A549 (cell line): ENCODE measurements at regions not wholly inside any gene's neighbourhood (a gene's known extent, or its start where the extent isn't known, plus 50 kb on each side); places are given as distances from the start of the nearest gene placed in this dataset.
"Not testable (repeated sequence)": the region's sequence is repeated elsewhere in the genome, so short reads cannot be mapped to it uniquely, and the experiment has no call there.

ENCODE experiments used
- ATAC-seq, 2 experiments: fragments of 200-7000 bp in 1 of 2; fragments of >200 bp in 1 of 2; cut with Nextera tagmentation in 1 of 2; cut with Tn5 transposase in 1 of 2; 3 replicates each; pipeline versions ENCODE4 v1.8.0 to v1.9.1; 2018 to 2020; ENCODE audit warnings: mild to moderate bottlenecking in 1 of 2, moderate library complexity in 1 of 2
- CTCF ChIA-PET: fragments of 300-600 bp; sonication (Branson Sonifier 250); formaldehyde crosslinking; extraction: SDS; loops from one replicate; lab custom pipeline; 2021; ENCODE audit warnings: antibody characterized with exemption, inconsistent platforms; lab: Yijun Ruan, JAX
- POLR2A ChIA-PET: fragments of 350-600 bp; formaldehyde crosslinking; extraction: SDS; loops from one replicate; lab custom pipeline; 2021; ENCODE audit warnings: antibody characterized with exemption, inconsistent platforms; lab: Yijun Ruan, JAX
- DNase-seq, 2 experiments: peaks; one replicate each; pipeline versions ENCODE4 v3.0.0 to v3.0.0-alpha.2; 2011 to 2016; ENCODE audit warnings: low read depth in 1 of 2, low spot score in 1 of 2
- FAIRE-seq: peaks from 2 replicates; lab custom pipeline; 2011; peaks lifted over from hg19 to GRCh38; lab: Jason Lieb, UNC
- H3K27ac ChIP-seq, 2 experiments: fragments of >200 bp; sonication (Bioruptor Twin); formaldehyde crosslinking; 3 replicates each; pipeline ENCODE4 v1.5.1; 2016 to 2017
- H3K4me1 ChIP-seq: fragments of >200 bp; sonication (Bioruptor Twin); formaldehyde crosslinking; 3 replicates; pipeline ENCODE4 v1.6.1; 2016
- H3K4me2 ChIP-seq: fragments of >200 bp; sonication (Bioruptor Twin); formaldehyde crosslinking; 3 replicates; pipeline ENCODE4 v1.6.1; 2016
- H3K4me3 ChIP-seq: fragments of >200 bp; sonication (Bioruptor Twin); formaldehyde crosslinking; 3 replicates; pipeline ENCODE4 v1.5.1; 2016
- H3K9me3 ChIP-seq: fragments of >200 bp; sonication (Bioruptor Twin); formaldehyde crosslinking; 3 replicates; pipeline ENCODE4 v1.6.1; 2016
- ATOH8 ChIP-seq: fragments of 250-450 bp; sonication (Bioruptor Pico); IDR thresholded peaks from 2 replicates; pipeline ENCODE4 v1.5.0; 2020; ENCODE audit warnings: low read depth, mild to moderate bottlenecking, moderate library complexity
- BCL3 ChIP-seq: fragments of >200 bp; sonication (Bioruptor Twin); formaldehyde crosslinking; IDR thresholded peaks from 3 replicates; pipeline ENCODE4 v1.6.1; 2016
- CBX2 ChIP-seq: fragments of 200-600 bp; sonication (generic); IDR thresholded peaks from 2 replicates; pipeline ENCODE4 v1.6.1; 2016; ENCODE audit warnings: low read depth, mild to moderate bottlenecking, borderline replicate concordance
- CHD2 ChIP-seq: fragments of 150-350 bp; IDR thresholded peaks from 2 replicates; pipeline ENCODE4 v1.6.1; 2014; ENCODE audit warnings: low read length; ENCODE audit not compliant: partially characterized antibody
- CTCF ChIP-seq: fragments of >200 bp; sonication (Bioruptor Twin); formaldehyde crosslinking; IDR thresholded peaks from 3 replicates; pipeline ENCODE4 v1.5.1; 2016
- E2F6 ChIP-seq: IDR thresholded peaks from 2 replicates; pipeline ENCODE4 v1.6.1; 2012; ENCODE audit warnings: low read depth, borderline replicate concordance
- EHMT2 ChIP-seq: fragments of 200-600 bp; sonication (generic); IDR thresholded peaks from 2 replicates; pipeline ENCODE4 v1.6.1; 2016; ENCODE audit warnings: antibody characterized with exemption, low read depth, mild to moderate bottlenecking, moderate library complexity
- ELK1 ChIP-seq: fragments of 150-350 bp; IDR thresholded peaks from 2 replicates; pipeline ENCODE4 v1.6.1; 2014; ENCODE audit warnings: low read depth, mild to moderate bottlenecking, low read length
- EP300 ChIP-seq, 2 experiments: fragments of >200 bp; sonication (Bioruptor Twin); formaldehyde crosslinking; IDR thresholded peaks; 2 replicates in 1 of 2; 3 replicates in 1 of 2; pipeline ENCODE4 v1.6.1; 2016 to 2017
- ESRRA ChIP-seq: fragments of 150-350 bp; IDR thresholded peaks from 2 replicates; pipeline ENCODE4 v1.6.1; 2014; ENCODE audit warnings: mild to moderate bottlenecking, low read length, borderline replicate concordance
- GATA3 ChIP-seq: IDR thresholded peaks from 2 replicates; pipeline ENCODE4 v1.6.1; 2012; ENCODE audit warnings: borderline replicate concordance
- JUNB ChIP-seq: fragments of >200 bp; sonication (Bioruptor Twin); formaldehyde crosslinking; IDR thresholded peaks from 2 replicates; pipeline ENCODE4 v1.6.1; 2016
- KDM1A ChIP-seq: fragments of 200-600 bp; sonication (generic); IDR thresholded peaks from 2 replicates; pipeline ENCODE4 v1.6.1; 2016; ENCODE audit warnings: low read depth, mild to moderate bottlenecking
- KDM5A ChIP-seq: fragments of 200-600 bp; sonication (generic); IDR thresholded peaks from 2 replicates; pipeline ENCODE4 v1.6.1; 2016; ENCODE audit warnings: antibody characterized with exemption, mild to moderate bottlenecking
- MYC ChIP-seq: IDR thresholded peaks from 2 replicates; pipeline ENCODE4 v1.6.1; 2012; ENCODE audit warnings: mild to moderate bottlenecking, inconsistent platforms, low read length, improper control_type of control experiment, borderline replicate concordance
- NPAS2 ChIP-seq: fragments of 250-450 bp; sonication (Bioruptor Pico); IDR thresholded peaks from 2 replicates; pipeline ENCODE4 v1.8.0; 2022; ENCODE audit warnings: mild to moderate bottlenecking, moderate library complexity, borderline replicate concordance
- POLR2A ChIP-seq: IDR thresholded peaks from 2 replicates; pipeline ENCODE4 v1.6.1; 2012; ENCODE audit warnings: mild to moderate bottlenecking, low read length
- POLR2AphosphoS2 ChIP-seq: conservative IDR thresholded peaks from 2 replicates; pipeline ENCODE4 v1.6.1; 2012; ENCODE audit warnings: low read length, improper control_type of control experiment, inconsistent platforms
- RAD21 ChIP-seq, 2 experiments: fragments of >200 bp in 1 of 2; sonication (Bioruptor Twin) in 1 of 2; formaldehyde crosslinking in 1 of 2; IDR thresholded peaks in 1 of 2; conservative IDR thresholded peaks in 1 of 2; 2 replicates in 1 of 2; 3 replicates in 1 of 2; pipeline ENCODE4 v1.6.1; 2012 to 2018; ENCODE audit warnings: inconsistent platforms in 1 of 2
- RARB ChIP-seq: fragments of 250-450 bp; sonication (Bioruptor Pico); IDR thresholded peaks from 2 replicates; pipeline ENCODE4 v1.8.0; 2021; ENCODE audit warnings: mild to moderate bottlenecking, moderate library complexity
- RCOR1 ChIP-seq: fragments of 150-350 bp; IDR thresholded peaks from 2 replicates; pipeline ENCODE4 v1.6.1; 2014; ENCODE audit warnings: antibody characterized with exemption, low read length, low read depth
- SMC3 ChIP-seq: fragments of >200 bp; sonication (Bioruptor Twin); formaldehyde crosslinking; IDR thresholded peaks from 3 replicates; pipeline ENCODE4 v1.6.1; 2018; ENCODE audit warnings: inconsistent platforms
- TP53 ChIP-seq: fragments of 250-450 bp; sonication (Bioruptor Pico); IDR thresholded peaks from 2 replicates; pipeline ENCODE4 v1.5.0; 2021; ENCODE audit warnings: mild to moderate bottlenecking, moderate library complexity
- USF2 ChIP-seq: fragments of 450-650 bp; IDR thresholded peaks from 2 replicates; pipeline ENCODE4 v1.6.1; 2014; ENCODE audit warnings: antibody characterized with exemption
- ZFP36 ChIP-seq: fragments of 450-650 bp; IDR thresholded peaks from 2 replicates; pipeline ENCODE4 v1.6.1; 2014; ENCODE audit warnings: borderline replicate concordance; ENCODE audit not compliant: partially characterized antibody
- ZNF302 ChIP-seq: fragments of 250-450 bp; sonication (Bioruptor Pico); IDR thresholded peaks from 2 replicates; pipeline ENCODE4 v1.9.0; 2021; ENCODE audit warnings: inconsistent platforms, mild to moderate bottlenecking, moderate library complexity
- WGBS: methylation state at CpG from one replicate; pipeline ENCODE4 v1.1.6; 2017; ENCODE audit errors: missing lambda C conversion rate; 5-methylcytosine and 5-hydroxymethylcytosine counted together

GRCh38 chr9:104389341-104389740 is 114.7 kb upstream of the OR13F1 start:
- Histone ChIP-seq H3K27ac (no peak overlapping the region), H3K9me3 (no peaks in the 10 kb centered on the region), H3K4me1 (no peaks in the 10 kb centered on the region), H3K4me3 (no peak overlapping the region), H3K4me2 (no peak overlapping the region)
- ATAC-seq = no peak
- no peak for FAIRE-seq
- TF ChIP-seq NPAS2 (CRISPR knock-in tag) (no peak), KDM5A (no peak), RCOR1 (no peak), RARB (CRISPR knock-in tag) (no peak), EHMT2 (no peak), ATOH8 (CRISPR knock-in tag) (no peak), ESRRA (no peak), TP53 (CRISPR knock-in tag) (no peak), EP300 (IDR thresholded peaks at IDR 0.05) (no peak), MYC (no peak), POLR2AphosphoS2 (no peak), POLR2A (no peak)
- POLR2A ChIA-PET = no interaction called here
- CTCF ChIA-PET = interaction anchor here (1.4 to 3.0 kb wide), 2 partner anchors 212 to 295 kb away, joined by 3 to 11 read pairs; partner anchors contain the start of gene SMC2
- no peak for DNase-seq
- WGBS = 32% methylated on average over 4 of the region's 4 CpGs

GRCh38 chr9:104394901-104395300 is 109.2 kb upstream of the OR13F1 start:
- FAIRE-seq, ATAC-seq: not testable (repeated sequence)

GRCh38 chr9:104412238-104412637 is 91.8 kb upstream of the OR13F1 start:
- Histone ChIP-seq H3K4me3 (no peak overlapping the region), H3K4me1 (no peaks in the 10 kb centered on the region), H3K9me3 (no peaks in the 10 kb centered on the region; the same call in 2 of the 3 replicates), H3K27ac (no peak overlapping the region), H3K4me2 (no peak overlapping the region)
- peak in 1 of 2 experiments; percentile 11 for DNase-seq
- no peak for ATAC-seq
- ChIA-PET POLR2A (no interaction called here), CTCF (no interaction called here)
- TF ChIP-seq E2F6 = no peak
- TF ChIP-seq ZFP36 = peak; percentile 77
- FAIRE-seq = no peak

More at GRCh38 chr9:104394901-104395300, 109.2 kb upstream of the OR13F1 start:
- POLR2A ChIA-PET, H3K4me3 ChIP-seq, H3K4me1 ChIP-seq, H3K4me2 ChIP-seq, H3K27ac ChIP-seq, H3K9me3 ChIP-seq: not testable (repeated sequence)
- peak in 1 of 2 experiments; percentile 20 for DNase-seq
- 0 out of 3 replicates have a peak, but pooled peaks have one; percentile 12 for TF ChIP-seq CTCF
- CTCF ChIA-PET = interaction anchor here (2.0 kb wide), 1 partner anchor 10 kb away, joined by 5 read pairs; no protein-coding TSS in a partner anchor
- WGBS = 7% methylated on average over 10 of the region's 10 CpGs

GRCh38 chr9:104416470-104416869 is 87.6 kb upstream of the OR13F1 start:
- ChIA-PET POLR2A (no interaction called here), CTCF (interaction anchor here (0.8 kb wide), 1 partner anchor 31 kb away, joined by 3 read pairs; no protein-coding TSS in a partner anchor)
- no peak for ATAC-seq
- Histone ChIP-seq H3K4me2 (no peak overlapping the region), H3K4me1 (no peaks in the 10 kb centered on the region), H3K4me3 (no peak overlapping the region), H3K9me3 (no peaks in the 10 kb centered on the region), H3K27ac (no peak overlapping the region)
- FAIRE-seq = no peak
- DNase-seq = no peak
- TF ChIP-seq ZFP36 (no peak), POLR2A (no peak), JUNB (no peak), ELK1 (no peak), RAD21 (conservative IDR thresholded peaks at IDR 0.05 in 1 of 2, IDR thresholded peaks at IDR 0.05 in 1 of 2) (no peak), GATA3 (no peak), CBX2 (no peak), EP300 (IDR thresholded peaks at IDR 0.05) (no peak), SMC3 (no peak), KDM1A (no peak), USF2 (no peak), BCL3 (no peak), EHMT2 (no peak), ZNF302 (no peak), CHD2 (no peak)
